ENCODE measurements at regions not wholly inside any gene's neighbourhood (a gene's known extent, or its start where the extent isn't known, plus 50 kb on each side); places are given as distances from the start of the nearest gene placed in this dataset.

- no peaks in the 10 kb centered on the region for H4K20me1 ChIP-seq (ENCODE audit: insufficient read depth, poor library complexity, severe bottlenecking)
- no peak overlapping the region for H2AFZ ChIP-seq
- no peak overlapping the region for H3K27ac ChIP-seq
- peaks cover 4% of the 10 kb centered on the region for H3K4me1 ChIP-seq (ENCODE audit: insufficient read depth)
- DNase-seq (ENCODE audit: low spot score), result no peak
- no peaks in the 10 kb centered on the region for H3K79me2 ChIP-seq
- WGBS (ENCODE audit: low lambda C conversion rate, missing lambda C conversion rate), result 94% methylated on average over 1 of the region's 1 CpG
- H3K4me2 ChIP-seq, result no peak overlapping the region
- no peak overlapping the region for H3K4me3 ChIP-seq
- no peaks in the 10 kb centered on the region for H3K9me3 ChIP-seq (ENCODE audit: low read depth)
- H3K36me3 ChIP-seq (replicated peaks; ENCODE audit: insufficient read depth, low read depth), result no peaks in the 10 kb centered on the region
- TF ChIP-seq EZH2 (IDR thresholded peaks at IDR 0.05; ENCODE audit: borderline replicate concordance) (no peak), EZH2phosphoT487 (IDR thresholded peaks at IDR 0.05; ENCODE audit: low read depth, severe bottlenecking, unreplicated experiment) (no peak), CTCF (IDR thresholded peaks at IDR 0.05; ENCODE audit: poor library complexity) (no peak)
- H3K27me3 ChIP-seq, result no peaks in the 10 kb centered on the region
- no peaks in the 10 kb centered on the region for H3K9me2 ChIP-seq (replicated peaks; ENCODE audit: insufficient read depth)
Measured at GRCh38 chr10:63760708-63761047, 239.5 kb downstream of the REEP3 start.

- TF ChIP-seq CTCF (IDR thresholded peaks at IDR 0.05; ENCODE audit: poor library complexity) (no peak), EZH2phosphoT487 (IDR thresholded peaks at IDR 0.05; ENCODE audit: low read depth, severe bottlenecking, unreplicated experiment) (no peak), EZH2 (IDR thresholded peaks at IDR 0.05; ENCODE audit: borderline replicate concordance) (no peak)
- DNase-seq (ENCODE audit: low spot score), result no peak
- 94% methylated on average over 2 of the region's 2 CpGs for WGBS (ENCODE audit: low lambda C conversion rate, missing lambda C conversion rate)
- Histone ChIP-seq H3K36me3 (replicated peaks; ENCODE audit: insufficient read depth, low read depth) (no peaks in the 10 kb centered on the region), H2AFZ (no peak overlapping the region), H4K20me1 (ENCODE audit: insufficient read depth, poor library complexity, severe bottlenecking) (no peaks in the 10 kb centered on the region), H3K27ac (no peak overlapping the region), H3K4me1 (ENCODE audit: insufficient read depth) (peaks cover 6% of the 10 kb centered on the region), H3K4me2 (no peak overlapping the region), H3K27me3 (no peaks in the 10 kb centered on the region), H3K9me3 (ENCODE audit: low read depth) (no peaks in the 10 kb centered on the region), H3K4me3 (no peak overlapping the region), H3K9me2 (replicated peaks; ENCODE audit: insufficient read depth) (no peaks in the 10 kb centered on the region), H3K79me2 (no peaks in the 10 kb centered on the region)
Measured at GRCh38 chr10:63761243-63761642, 240.0 kb downstream of the REEP3 start.

- Histone ChIP-seq H3K27ac (peak overlapping the region; percentile 25), H3K27me3 (no peaks in the 10 kb centered on the region), H3K9me3 (ENCODE audit: low read depth) (no peaks in the 10 kb centered on the region), H4K20me1 (ENCODE audit: insufficient read depth, poor library complexity, severe bottlenecking) (no peaks in the 10 kb centered on the region), H3K4me1 (ENCODE audit: insufficient read depth) (peaks cover 18% of the 10 kb centered on the region), H3K4me2 (no peak overlapping the region), H3K36me3 (replicated peaks; ENCODE audit: insufficient read depth, low read depth) (no peaks in the 10 kb centered on the region), H3K4me3 (no peak overlapping the region), H3K9me2 (replicated peaks; ENCODE audit: insufficient read depth) (no peaks in the 10 kb centered on the region), H2AFZ (no peak overlapping the region), H3K79me2 (no peaks in the 10 kb centered on the region)
- DNase-seq (ENCODE audit: low spot score), result no peak
- WGBS (ENCODE audit: low lambda C conversion rate, missing lambda C conversion rate), result 78% methylated on average over 2 of the region's 2 CpGs
- TF ChIP-seq CTCF (IDR thresholded peaks at IDR 0.05; ENCODE audit: poor library complexity), result no peak
- TF ChIP-seq EZH2phosphoT487 (IDR thresholded peaks at IDR 0.05; ENCODE audit: low read depth, severe bottlenecking, unreplicated experiment), result no peak
- TF ChIP-seq EZH2 (IDR thresholded peaks at IDR 0.05; ENCODE audit: borderline replicate concordance), result no peak
Measured at GRCh38 chr10:63763744-63764143, 242.5 kb downstream of the REEP3 start.

- Histone ChIP-seq H3K4me2 (no peak overlapping the region), H3K36me3 (replicated peaks; ENCODE audit: insufficient read depth, low read depth) (no peaks in the 10 kb centered on the region), H3K4me1 (ENCODE audit: insufficient read depth) (peaks cover 18% of the 10 kb centered on the region), H3K27me3 (no peaks in the 10 kb centered on the region), H3K4me3 (no peak overlapping the region), H2AFZ (no peak overlapping the region), H3K27ac (no peak overlapping the region), H4K20me1 (ENCODE audit: insufficient read depth, poor library complexity, severe bottlenecking) (no peaks in the 10 kb centered on the region), H3K9me3 (ENCODE audit: low read depth) (no peaks in the 10 kb centered on the region), H3K9me2 (replicated peaks; ENCODE audit: insufficient read depth) (no peaks in the 10 kb centered on the region), H3K79me2 (no peaks in the 10 kb centered on the region)
- TF ChIP-seq EZH2phosphoT487 (IDR thresholded peaks at IDR 0.05; ENCODE audit: low read depth, severe bottlenecking, unreplicated experiment), result no peak
- TF ChIP-seq EZH2 (IDR thresholded peaks at IDR 0.05; ENCODE audit: borderline replicate concordance), result no peak
- no peak for TF ChIP-seq CTCF (IDR thresholded peaks at IDR 0.05; ENCODE audit: poor library complexity)
- 100% methylated on average over 1 of the region's 1 CpG for WGBS (ENCODE audit: low lambda C conversion rate, missing lambda C conversion rate)
- DNase-seq (ENCODE audit: low spot score), result no peak
Measured at GRCh38 chr10:63765126-63765525, 243.9 kb downstream of the REEP3 start.

Measured in hepatocyte (in vitro differentiated cells).